HG02763 (cell line): ENCODE measurements at regions not wholly inside any gene's neighbourhood (a gene's known extent, or its start where the extent isn't known, plus 50 kb on each side); places are given as distances from the start of the nearest gene placed in this dataset.

ENCODE experiments used
- ATAC-seq: cut with Tn5 transposase; IDR thresholded peaks from one replicate; pipeline ENCODE4 v1.9.1; 2021; ENCODE audit warnings: mild to moderate bottlenecking, moderate library complexity; ENCODE audit not compliant: unreplicated experiment

- no peak for ATAC-seq
Observed at GRCh38 chr15:35843498-35843897, 297.5 kb upstream of the DPH6 start.

DNA sequence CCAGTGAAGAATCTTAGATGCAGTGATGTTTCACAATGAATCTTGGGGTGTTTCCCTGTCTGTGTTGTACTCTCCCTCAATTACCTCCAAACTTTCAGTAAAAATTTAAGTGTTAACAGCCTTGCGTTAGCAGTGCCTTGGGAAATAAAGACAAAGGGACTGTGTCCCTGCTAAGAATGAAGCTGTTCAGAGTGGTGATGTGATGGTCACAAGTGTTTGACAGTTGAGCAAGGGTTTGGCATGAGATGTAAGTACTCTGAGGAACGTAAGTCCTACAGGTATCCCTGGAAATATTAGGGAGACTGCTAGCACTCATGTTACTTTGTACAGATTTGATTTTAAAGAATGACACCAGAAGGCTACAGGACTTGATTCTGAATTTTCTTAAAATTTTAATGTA, 304.3 kb upstream of the DPH6 start:
- no peak for ATAC-seq

- no peak for ATAC-seq
Observed at GRCh38 chr15:35851491-35851890, 305.5 kb upstream of the DPH6 start.

DNA sequence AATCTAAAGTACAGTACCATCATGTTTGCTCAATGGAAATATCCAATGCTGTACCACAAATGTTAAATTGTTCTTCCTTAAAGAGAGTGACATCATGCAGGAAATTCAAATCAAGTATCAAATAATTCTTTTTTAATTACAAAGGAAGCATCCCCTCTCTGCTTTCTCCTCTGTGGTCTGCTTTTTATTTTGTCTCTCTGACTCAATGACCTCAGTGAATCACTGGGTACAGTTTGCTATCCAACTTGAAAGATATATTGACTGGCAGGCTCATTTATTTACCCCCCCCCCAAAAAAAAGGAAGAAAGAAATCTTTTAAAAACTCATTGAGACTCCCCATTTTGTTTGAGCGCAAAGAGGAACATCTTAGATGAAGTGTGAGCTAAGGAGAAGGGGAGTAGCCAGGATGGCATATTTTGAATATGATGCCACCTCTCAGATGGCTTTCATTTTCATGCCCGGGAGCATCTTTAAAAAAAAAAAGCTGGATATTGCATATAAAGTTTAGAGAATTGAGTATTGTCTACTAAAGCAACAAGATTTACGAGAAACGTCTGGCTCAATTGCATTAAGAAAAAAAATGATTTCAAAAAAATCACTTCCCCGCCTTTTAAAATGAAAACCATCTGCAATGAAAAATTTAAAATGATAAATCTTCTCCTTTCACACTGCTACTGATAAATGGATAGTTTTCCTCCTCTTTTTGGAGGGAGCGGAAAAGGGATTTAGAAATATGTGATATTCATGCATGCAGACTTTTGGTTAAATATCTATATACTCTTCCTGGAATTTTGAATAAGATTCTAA, 307.1 kb upstream of the DPH6 start:
- ATAC-seq, result no peak

- no peak for ATAC-seq
Observed at GRCh38 chr15:35854316-35854715, 308.4 kb upstream of the DPH6 start.

DNA sequence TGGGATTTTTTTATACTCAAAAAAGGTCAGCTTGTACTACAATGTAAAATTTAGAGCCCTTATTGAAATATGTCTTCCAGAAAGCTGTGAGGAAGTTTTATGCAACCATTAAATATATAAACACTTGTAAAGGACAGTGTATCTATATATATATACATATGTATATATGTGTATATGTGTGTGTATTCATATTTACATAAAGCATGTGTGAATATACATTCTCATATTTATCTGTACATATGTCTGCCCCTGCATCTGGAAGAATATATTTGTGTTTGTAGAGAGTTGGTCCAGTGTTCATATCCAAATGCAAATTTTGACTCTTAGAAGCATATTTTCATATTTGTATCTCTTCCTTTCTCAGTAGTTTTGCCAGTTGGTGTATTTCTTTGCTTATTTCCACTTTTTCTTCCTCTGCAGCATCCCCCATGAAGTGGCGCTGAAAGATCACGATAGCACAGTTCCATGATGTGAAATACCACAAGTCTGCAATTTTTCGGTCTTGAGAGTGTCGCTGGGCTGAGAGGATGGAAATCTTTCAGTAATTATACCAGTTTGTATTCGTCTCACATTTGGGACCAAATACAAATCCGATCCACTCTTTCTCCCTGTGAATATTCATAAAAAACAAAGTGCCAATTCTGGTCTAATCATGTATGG, 311.7 kb upstream of the DPH6 start:
- no peak for ATAC-seq

GRCh38 chr15:35858707-35859106, 312.7 kb upstream of the DPH6 start:
- ATAC-seq, result no peak

GRCh38 chr15:35863655-35864054, 317.7 kb upstream of the DPH6 start:
- ATAC-seq, result no peak

GRCh38 chr15:35867356-35867755, 321.4 kb upstream of the DPH6 start:
- ATAC-seq, result no peak

GRCh38 chr15:35871282-35871681, 325.3 kb upstream of the DPH6 start:
- no peak for ATAC-seq

DNA sequence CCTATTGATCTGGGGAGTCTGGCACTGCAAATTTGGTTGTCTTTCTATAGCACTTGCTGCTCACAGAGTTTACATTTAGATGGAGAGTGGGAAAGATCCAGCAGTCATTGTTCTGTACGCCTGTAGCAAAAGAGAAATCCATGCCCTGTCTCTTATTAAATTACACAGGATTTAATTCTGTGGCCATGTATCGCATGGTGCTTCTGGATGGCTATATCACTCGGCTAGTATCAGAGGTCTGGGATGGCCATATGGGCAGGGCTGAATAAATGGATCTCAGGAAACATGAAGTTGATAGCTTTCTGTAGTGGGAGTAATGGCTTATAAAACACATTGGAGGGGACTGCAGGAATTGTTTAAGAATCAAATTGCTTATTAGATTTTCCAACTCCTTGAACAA, 325.8 kb upstream of the DPH6 start:
- ATAC-seq, result no peak

DNA sequence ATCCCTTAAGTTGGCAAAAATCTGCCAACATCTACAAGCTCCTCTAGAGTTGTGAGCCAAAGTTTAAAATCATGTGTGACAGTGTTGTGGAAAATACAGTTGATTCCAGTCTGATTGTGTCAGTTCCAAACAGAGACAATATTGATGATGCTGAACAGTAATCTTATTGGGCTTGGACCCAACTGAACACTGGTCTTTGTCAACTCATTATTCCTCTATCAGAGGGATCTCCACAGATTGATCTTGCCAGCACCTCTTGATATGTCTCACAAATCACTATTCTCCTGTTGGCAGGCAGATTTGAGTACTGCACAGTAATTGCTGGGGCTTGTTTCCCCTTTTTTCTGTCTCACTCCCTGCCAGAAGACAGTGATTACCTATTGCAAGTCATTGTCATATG, 326.6 kb upstream of the DPH6 start:
- ATAC-seq, result no peak

GRCh38 chr15:35874260-35874905, 328.4 kb upstream of the DPH6 start:
- no peak for ATAC-seq

GRCh38 chr15:35876762-35877161, 330.8 kb upstream of the DPH6 start:
- no peak for ATAC-seq

- ATAC-seq, result no peak
Observed at GRCh38 chr15:35880896-35881295, 334.9 kb upstream of the DPH6 start.

DNA sequence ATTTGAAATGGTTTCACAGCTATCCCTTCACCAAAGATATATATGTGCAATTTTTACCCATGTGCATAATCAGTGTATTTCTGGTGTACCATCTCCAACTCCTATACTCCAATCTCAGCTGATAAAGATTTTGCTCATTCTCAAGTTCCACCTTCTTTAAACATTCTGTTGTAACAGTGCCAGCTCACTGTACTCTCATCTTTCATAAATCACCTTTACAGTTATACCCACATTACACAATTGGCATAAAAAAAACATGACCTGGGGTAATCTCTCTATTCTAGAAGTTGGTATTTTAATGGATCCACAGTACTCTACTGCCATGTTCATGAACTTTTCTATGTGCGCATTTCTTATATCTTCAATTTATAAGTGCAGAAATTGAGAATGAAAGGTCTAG, 339.9 kb upstream of the DPH6 start:
- no peak for ATAC-seq

DNA sequence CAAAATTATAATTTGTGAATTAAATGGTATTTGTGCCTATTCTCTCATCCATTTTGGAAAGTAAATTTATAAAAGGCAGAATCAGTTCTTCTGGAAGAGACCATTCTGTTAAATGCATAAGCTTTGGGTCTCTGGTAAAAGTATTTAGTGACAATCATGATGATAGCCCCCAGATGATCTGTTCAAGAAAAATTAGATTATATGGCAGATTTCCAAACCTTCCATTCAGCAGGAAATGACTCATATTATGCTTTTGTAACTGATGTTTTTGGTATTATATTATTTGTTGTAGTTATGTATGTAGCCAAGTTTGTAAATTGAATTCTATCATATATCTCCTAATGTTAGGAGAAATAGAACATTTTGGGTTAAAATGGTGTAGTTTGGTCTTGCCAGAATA, 340.8 kb upstream of the DPH6 start:
- ATAC-seq, result no peak

DNA sequence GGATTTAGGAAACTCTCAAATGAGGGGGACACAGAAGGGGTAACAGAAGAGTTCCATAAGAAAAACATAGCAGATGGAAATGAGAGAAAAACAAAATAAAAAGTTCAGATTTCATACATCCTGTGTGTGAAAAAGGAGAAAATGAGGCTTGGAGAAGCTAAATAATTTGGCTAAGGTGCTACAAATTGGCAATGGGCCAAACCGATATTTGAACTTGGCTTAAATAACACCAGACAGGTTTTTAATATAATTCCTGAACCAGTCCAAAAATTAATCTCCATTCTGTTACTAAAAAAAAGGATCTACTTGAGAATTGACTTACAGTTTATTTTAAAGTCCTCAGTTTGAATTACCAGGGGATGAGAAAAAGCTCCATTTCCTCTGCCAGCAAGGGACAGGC, 342.9 kb upstream of the DPH6 start:
- ATAC-seq, result no peak

DNA sequence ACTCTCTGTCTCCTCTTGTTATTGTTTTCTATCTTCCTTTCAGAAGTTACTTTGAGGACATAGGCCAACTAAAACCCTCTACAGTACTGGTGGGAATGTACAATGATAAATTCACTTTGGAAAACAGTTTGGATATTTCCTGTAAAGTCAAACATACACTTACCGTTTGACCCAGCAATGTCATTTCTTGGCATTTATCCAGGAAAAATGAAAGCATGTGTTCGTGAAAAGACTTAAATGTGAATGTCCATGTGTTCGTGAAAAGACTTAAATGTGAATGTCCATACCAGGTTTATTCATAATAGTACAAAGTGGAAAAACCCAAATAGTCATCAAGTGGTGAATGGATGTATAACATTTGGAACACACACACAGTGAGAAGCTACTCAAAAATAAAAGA, 361.5 kb upstream of the DPH6 start:
- no peak for ATAC-seq

DNA sequence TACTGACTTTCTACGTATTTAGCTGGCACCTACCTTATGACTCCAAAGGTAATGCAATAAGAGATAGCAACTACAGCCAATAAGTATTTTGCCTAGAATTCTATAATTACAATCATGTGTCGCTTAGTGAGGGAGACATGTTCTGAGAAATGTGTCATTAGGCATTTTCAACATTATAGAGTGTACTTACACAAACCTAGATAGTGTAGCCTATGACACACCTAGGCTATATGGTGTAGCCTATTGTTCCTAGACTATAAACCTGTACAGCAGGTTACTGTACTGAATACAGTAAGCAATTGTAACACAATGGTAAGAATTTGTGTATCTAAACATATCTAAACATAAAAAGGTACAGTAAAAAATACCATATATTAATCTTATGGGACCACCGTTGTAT, 363.4 kb upstream of the DPH6 start:
- no peak for ATAC-seq

GRCh38 chr15:35910227-35910626, 364.3 kb upstream of the DPH6 start:
- no peak for ATAC-seq
